PC-9 (cell line): ENCODE measurements at regions not wholly inside any gene's neighbourhood (a gene's known extent, or its start where the extent isn't known, plus 50 kb on each side); places are given as distances from the start of the nearest gene placed in this dataset.

Experiments
- BruUV-seq: library from RNA; stranded (reverse); fragments of 400-500 nt; replicated peaks from 2 replicates; lab custom pipeline; 2021; lab: Mats Ljungman, UMichigan
- CTCF ChIA-PET: fragments of 300-600 bp; sonication (Branson Sonifier 250); formaldehyde crosslinking; loops from one replicate; lab custom pipeline; 2022; ENCODE audit warnings: antibody characterized with exemption; lab: Charles Lee
- POLR2A ChIA-PET: fragments of 300-600 bp; sonication (Branson Sonifier 250); formaldehyde crosslinking; loops from one replicate; lab custom pipeline; 2022; ENCODE audit warnings: antibody characterized with exemption; ENCODE audit not compliant: unreplicated experiment; lab: Charles Lee
- DNase-seq, 2 experiments: peaks; one replicate each; pipeline versions ENCODE4 v3.0.0 to v3.0.0-alpha.2; 2015 to 2022; ENCODE audit warnings: mixed read lengths in 1 of 2
- H2AFZ ChIP-seq: fragments of 200-600 bp; sonication (generic); 2 replicates; pipeline ENCODE4 v1.8.1; 2017; ENCODE audit warnings: antibody characterized with exemption
- H3F3A ChIP-seq: fragments of 200-600 bp; sonication (generic); 2 replicates; pipeline ENCODE4 v1.8.1; 2017; ENCODE audit warnings: antibody characterized with exemption, mild to moderate bottlenecking, low read depth; ENCODE audit not compliant: insufficient read depth
- H3K27ac ChIP-seq: fragments of 200-600 bp; sonication (generic); 2 replicates; pipeline ENCODE4 v1.6.1; 2016; ENCODE audit warnings: mixed run types
- H3K27me3 ChIP-seq: fragments of 200-600 bp; sonication (generic); 2 replicates; pipeline ENCODE4 v1.6.1; 2016; ENCODE audit warnings: low read depth, mixed run types; ENCODE audit not compliant: insufficient read depth
- H3K36me3 ChIP-seq: fragments of 200-600 bp; sonication (generic); 2 replicates; pipeline ENCODE4 v1.6.1; 2016; ENCODE audit warnings: low read depth, mixed run types
- H3K4me1 ChIP-seq: fragments of 200-600 bp; sonication (generic); replicated peaks from 2 replicates; pipeline ENCODE4 v1.6.1; 2016; ENCODE audit warnings: mixed run types; ENCODE audit not compliant: insufficient read depth
- H3K4me2 ChIP-seq: fragments of 200-600 bp; sonication (generic); 2 replicates; pipeline ENCODE4 v1.6.1; 2017; ENCODE audit warnings: mixed run types
- H3K4me3 ChIP-seq: fragments of 200-600 bp; sonication (generic); 2 replicates; pipeline ENCODE4 v1.6.1; 2016; ENCODE audit warnings: mixed run types
- H3K79me2 ChIP-seq: fragments of 200-600 bp; sonication (generic); 2 replicates; pipeline ENCODE4 v1.6.1; 2017; ENCODE audit warnings: low read depth, mixed run types
- H3K9me2 ChIP-seq: fragments of 200-600 bp; sonication (generic); 2 replicates; pipeline ENCODE4 v1.8.1; 2017; ENCODE audit warnings: mild to moderate bottlenecking; ENCODE audit not compliant: insufficient read depth
- H3K9me3 ChIP-seq: fragments of 200-600 bp; sonication (generic); 2 replicates; pipeline ENCODE4 v1.8.1; 2016; ENCODE audit warnings: low read depth; ENCODE audit not compliant: insufficient read depth
- H4K20me1 ChIP-seq: fragments of 200-600 bp; sonication (generic); 2 replicates; pipeline ENCODE4 v1.8.1; 2017; ENCODE audit not compliant: insufficient read depth
- EZH2 ChIP-seq: fragments of 200-600 bp; sonication (generic); IDR thresholded peaks from 2 replicates; pipeline ENCODE4 v1.8.0; 2017; ENCODE audit warnings: antibody characterized with exemption, low read depth
- intact Hi-C: fragments of 100-400 bp; cut with micrococcal nuclease; formaldehyde crosslinking; loops from one replicate; pipeline ENCODE4 v1.10.0; 2022; ENCODE audit not compliant: unreplicated experiment
- TF ChIP-seq, protein P1 (sequence below): fragments of 200-600 bp; sonication (generic); conservative IDR thresholded peaks from 2 replicates; pipeline ENCODE4 v1.6.1; 2017; ENCODE audit warnings: mixed run types, antibody characterized with exemption, mild to moderate bottlenecking, moderate library complexity

GRCh38 chr19:30695171-30695875 lies 323.1 kb downstream of the ZNF536 start:
- no peaks in the 10 kb centered on the region for H3K79me2 ChIP-seq
- TF ChIP-seq EZH2, result no peak
- TF ChIP-seq, protein P1, sequence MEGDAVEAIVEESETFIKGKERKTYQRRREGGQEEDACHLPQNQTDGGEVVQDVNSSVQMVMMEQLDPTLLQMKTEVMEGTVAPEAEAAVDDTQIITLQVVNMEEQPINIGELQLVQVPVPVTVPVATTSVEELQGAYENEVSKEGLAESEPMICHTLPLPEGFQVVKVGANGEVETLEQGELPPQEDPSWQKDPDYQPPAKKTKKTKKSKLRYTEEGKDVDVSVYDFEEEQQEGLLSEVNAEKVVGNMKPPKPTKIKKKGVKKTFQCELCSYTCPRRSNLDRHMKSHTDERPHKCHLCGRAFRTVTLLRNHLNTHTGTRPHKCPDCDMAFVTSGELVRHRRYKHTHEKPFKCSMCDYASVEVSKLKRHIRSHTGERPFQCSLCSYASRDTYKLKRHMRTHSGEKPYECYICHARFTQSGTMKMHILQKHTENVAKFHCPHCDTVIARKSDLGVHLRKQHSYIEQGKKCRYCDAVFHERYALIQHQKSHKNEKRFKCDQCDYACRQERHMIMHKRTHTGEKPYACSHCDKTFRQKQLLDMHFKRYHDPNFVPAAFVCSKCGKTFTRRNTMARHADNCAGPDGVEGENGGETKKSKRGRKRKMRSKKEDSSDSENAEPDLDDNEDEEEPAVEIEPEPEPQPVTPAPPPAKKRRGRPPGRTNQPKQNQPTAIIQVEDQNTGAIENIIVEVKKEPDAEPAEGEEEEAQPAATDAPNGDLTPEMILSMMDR, result no peak
- H3K27ac ChIP-seq, result no peak overlapping the region
- ChIA-PET POLR2A (no interaction called here), CTCF (no interaction called here)
- H3K9me2 ChIP-seq, result no peaks in the 10 kb centered on the region
- no TSS peak for BruUV-seq
- no peak overlapping the region for H3K4me3 ChIP-seq
- H3K36me3 ChIP-seq, result no peaks in the 10 kb centered on the region
- no peak overlapping the region for H3K4me2 ChIP-seq
- no peaks in the 10 kb centered on the region for H3K4me1 ChIP-seq
- no peaks in the 10 kb centered on the region for H3F3A ChIP-seq
- no peaks in the 10 kb centered on the region for H3K9me3 ChIP-seq
- DNase-seq, result no peak
- intact Hi-C loops, result no loop called here
- no peak overlapping the region for H2AFZ ChIP-seq
- H3K27me3 ChIP-seq, result peaks cover 43% of the 10 kb centered on the region
- H4K20me1 ChIP-seq, result no peaks in the 10 kb centered on the region

GRCh38 chr19:30694156-30694755 lies 322.1 kb downstream of the ZNF536 start:
- CTCF ChIA-PET, result no interaction called here
- H3K79me2 ChIP-seq, result no peaks in the 10 kb centered on the region
- BruUV-seq, result no TSS peak
- POLR2A ChIA-PET, result no interaction called here
- H3K36me3 ChIP-seq, result no peaks in the 10 kb centered on the region
- DNase-seq, result no peak
- no peak overlapping the region for H2AFZ ChIP-seq
- no peaks in the 10 kb centered on the region for H3F3A ChIP-seq
- H3K27me3 ChIP-seq, result peaks cover 54% of the 10 kb centered on the region
- intact Hi-C loops, result no loop called here
- H3K27ac ChIP-seq, result no peak overlapping the region
- TF ChIP-seq, protein P1, result no peak
- no peak for TF ChIP-seq EZH2
- H3K4me2 ChIP-seq, result no peak overlapping the region
- H3K9me3 ChIP-seq, result no peaks in the 10 kb centered on the region
- no peaks in the 10 kb centered on the region for H4K20me1 ChIP-seq
- H3K4me1 ChIP-seq, result no peaks in the 10 kb centered on the region
- H3K4me3 ChIP-seq, result no peak overlapping the region
- no peaks in the 10 kb centered on the region for H3K9me2 ChIP-seq

GRCh38 chr19:30692879-30693503 lies 320.8 kb downstream of the ZNF536 start:
- Histone ChIP-seq H3K27me3 (peaks cover 66% of the 10 kb centered on the region), H3K36me3 (no peaks in the 10 kb centered on the region), H4K20me1 (no peaks in the 10 kb centered on the region), H2AFZ (no peak overlapping the region), H3F3A (no peaks in the 10 kb centered on the region), H3K4me2 (no peak overlapping the region), H3K79me2 (no peaks in the 10 kb centered on the region), H3K4me3 (no peak overlapping the region), H3K9me3 (no peaks in the 10 kb centered on the region), H3K4me1 (no peaks in the 10 kb centered on the region), H3K27ac (no peak overlapping the region), H3K9me2 (no peaks in the 10 kb centered on the region)
- CTCF ChIA-PET, result no interaction called here
- intact Hi-C loops, result no loop called here
- DNase-seq, result no peak
- BruUV-seq, result no TSS peak
- POLR2A ChIA-PET, result no interaction called here
- TF ChIP-seq, protein P1, result no peak
- no peak for TF ChIP-seq EZH2
